Left renal pelvis (tissue), 4 donors: ENCODE measurements at regions not wholly inside any gene's neighbourhood (a gene's known extent, or its start where the extent isn't known, plus 50 kb on each side); places are given as distances from the start of the nearest gene placed in this dataset.

ENCODE experiments used
- DNase-seq, 4 donors: peaks; one replicate each; pipeline ENCODE4 v3.0.0-alpha.2; 2013; ENCODE audit warnings: low read depth in 4 of 4, low spot score in 3 of 4

DNA sequence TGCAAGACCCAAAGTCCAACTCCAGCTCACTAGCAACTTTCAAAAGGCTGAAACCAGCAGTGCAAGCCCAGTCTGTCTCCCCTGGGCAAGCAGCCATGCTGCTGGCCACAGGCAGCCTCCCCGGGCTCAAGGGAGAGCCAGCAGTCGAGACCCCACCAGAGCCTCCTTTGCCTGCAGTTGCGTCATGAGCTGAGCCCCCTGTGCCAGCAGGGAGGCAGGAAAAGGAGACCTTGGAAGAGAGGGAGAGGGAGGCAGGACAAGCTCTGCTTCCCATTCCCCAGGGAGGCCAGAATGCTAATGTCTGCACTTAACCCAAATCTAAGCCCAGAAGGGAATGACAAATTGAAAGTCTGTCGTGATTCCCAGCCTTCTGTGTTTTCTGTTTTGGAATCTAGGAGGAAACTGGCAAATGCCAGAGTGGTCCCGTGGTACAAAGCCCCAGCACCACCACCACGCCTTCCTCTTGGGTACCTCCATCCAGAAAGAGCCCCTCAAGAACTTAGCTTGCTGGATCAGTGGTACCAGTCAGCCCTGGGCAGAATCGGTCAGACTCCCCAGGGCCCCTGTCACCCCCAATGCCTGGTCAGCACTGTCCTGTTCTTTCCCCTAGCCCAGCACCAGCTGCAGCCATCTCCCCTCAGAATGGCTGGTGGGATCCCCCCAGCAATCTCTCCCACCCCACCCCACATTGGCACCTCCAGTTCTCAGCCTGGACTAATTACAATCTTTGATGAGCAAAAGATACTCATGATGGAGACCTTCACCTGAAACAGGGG lies 99.3 kb upstream of the TNRC6C start:
- no peak for DNase-seq

DNA sequence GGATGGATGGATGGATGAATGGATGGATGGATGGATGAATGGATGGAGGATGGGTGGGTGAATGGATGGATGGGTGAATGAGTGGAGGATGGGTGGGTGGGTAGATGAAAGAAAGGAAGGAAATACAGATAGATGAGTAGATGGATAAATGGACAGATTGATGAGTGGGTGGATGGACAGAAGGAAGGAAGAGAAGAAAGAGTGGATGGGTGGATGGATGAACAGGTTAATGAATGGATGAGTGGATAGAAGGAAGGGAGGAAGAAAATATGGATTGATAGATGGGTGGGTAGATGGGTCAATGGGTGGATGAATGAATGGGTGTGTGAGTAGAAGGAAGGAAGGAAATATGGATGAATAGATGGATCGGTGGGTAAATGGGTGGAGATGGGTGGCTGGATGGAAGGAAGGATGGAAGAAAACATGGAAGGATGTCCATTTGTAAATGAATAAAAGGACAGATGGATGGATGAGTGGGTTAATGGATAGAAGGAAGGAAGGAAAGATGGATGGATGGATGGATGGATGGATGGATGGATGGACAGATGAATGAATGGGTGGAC lies 97.3 kb upstream of the TNRC6C start:
- no peak for DNase-seq

DNA sequence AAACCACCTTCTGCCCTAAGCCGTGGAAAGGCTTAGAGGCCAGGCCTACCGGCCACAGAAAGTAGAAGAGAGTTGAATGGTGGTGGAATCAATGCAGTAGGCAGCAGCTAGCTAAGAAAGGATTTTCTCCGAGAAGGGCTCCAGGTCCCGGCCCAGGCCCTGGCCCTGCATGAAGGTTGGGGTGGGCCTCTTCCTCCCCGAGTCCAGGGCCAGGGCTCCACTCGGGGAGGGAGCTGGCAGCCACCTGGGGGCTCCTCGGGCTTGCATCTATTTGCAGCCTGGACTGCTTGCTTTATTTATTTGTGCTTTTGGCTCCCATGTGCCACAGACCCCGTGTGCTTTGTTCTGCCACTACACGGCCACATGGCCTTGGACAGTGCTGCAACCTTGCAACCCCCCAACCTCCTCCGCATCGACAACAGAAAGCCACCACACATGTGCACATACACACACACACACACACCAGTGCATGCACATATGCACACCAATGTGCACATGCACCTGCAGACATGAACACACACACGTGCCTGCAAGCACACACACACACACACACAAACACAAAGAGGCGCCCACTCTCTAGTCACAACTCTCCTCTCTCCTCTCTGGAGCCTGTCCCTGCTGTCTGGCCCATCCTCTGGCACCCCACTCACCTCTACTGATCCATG lies 96.4 kb upstream of the TNRC6C start:
- no peak for DNase-seq

DNA sequence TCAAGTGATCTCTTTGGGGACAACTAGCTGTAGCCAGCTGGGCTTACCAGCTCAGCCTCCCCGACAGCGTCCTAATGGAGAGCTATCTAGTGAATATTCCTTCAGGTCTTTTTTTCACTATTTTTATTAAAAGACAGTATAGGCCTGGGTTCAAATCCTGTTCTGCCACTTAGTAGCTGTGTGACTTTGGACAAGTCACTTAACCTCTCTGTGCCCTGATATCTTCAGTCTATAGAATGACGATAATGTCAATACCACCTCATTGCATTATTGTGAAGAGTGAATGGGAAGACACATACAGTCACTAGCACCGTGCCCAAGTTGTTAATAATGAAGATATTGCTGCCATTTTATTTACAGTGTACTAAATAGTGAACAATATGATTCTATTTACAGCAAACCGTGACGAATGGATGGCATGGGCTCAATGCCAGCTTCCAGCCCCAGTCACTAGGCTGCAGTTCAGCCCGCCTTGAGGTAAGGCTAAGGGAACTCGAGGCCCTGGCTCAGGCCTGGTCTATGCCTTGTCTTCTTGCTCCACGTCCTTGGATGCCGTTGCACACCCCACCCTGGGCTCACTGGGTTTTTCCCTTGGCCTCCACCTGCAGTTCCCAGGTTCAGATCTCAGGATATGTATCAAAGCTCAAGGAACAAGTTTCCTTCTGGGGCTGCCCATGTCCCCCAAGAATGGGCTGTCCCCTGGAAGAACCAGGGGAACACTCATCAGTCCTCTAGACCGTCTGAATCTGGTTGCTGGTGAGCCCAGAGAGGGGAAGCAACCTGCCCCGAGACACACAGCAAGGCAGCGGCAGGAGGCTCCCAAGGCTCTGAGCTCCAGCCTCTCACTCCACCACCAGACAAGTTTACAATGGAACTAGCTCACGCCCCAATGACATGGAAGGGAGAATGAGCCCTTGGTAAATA lies 95.4 kb upstream of the TNRC6C start:
- no peak for DNase-seq

- DNase-seq, result no peak
These were observed 94.7 kb upstream of the TNRC6C start for GRCh38 chr17:77863814-77864161.

DNA sequence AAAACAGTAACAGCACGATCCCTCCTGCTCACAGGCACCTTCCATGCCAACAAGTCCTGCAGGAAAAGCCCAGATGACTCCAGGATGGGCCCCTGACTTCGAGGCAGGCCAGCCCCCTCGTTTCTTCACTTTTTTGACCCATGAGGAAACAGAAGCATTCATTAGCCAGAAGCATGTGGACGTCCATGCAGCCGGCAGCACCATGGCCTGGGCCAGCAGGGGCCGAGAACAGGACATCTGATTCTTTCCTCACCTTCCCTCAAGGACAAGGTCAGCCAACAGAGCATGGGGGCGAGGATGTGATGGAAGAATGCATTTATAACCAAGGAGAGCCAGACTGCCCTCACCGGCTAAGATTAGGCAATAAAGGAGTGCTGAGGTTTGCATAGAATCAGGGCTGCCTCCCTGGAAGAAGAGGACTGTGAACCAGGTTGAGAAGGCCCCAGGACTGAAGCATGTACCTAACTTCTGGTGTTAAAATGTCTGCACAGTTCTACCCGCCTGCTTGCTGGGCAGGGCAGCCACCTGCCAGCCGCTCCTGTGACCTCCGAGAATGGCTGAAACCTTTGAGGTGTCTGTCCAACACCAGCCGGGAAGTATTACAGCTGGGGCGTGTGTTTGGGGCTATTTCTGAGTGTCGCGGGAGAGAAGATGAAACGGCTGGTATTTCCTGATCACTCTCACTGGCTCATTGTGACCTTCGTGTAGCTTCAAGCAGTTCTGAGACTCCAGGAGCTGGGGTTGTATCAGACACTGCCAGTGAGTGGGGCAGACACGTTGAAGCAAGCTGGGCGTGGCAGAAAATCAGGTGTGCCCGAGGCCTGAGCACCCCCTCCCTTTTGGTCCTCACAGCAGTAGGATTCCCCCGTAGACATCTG lies 94.0 kb upstream of the TNRC6C start:
- DNase-seq, result no peak

GRCh38 chr17:77865112-77865611 lies 93.3 kb upstream of the TNRC6C start:
- DNase-seq, result no peak

- no peak for DNase-seq
These were observed 92.8 kb upstream of the TNRC6C start for GRCh38 chr17:77865716-77866115.

DNA sequence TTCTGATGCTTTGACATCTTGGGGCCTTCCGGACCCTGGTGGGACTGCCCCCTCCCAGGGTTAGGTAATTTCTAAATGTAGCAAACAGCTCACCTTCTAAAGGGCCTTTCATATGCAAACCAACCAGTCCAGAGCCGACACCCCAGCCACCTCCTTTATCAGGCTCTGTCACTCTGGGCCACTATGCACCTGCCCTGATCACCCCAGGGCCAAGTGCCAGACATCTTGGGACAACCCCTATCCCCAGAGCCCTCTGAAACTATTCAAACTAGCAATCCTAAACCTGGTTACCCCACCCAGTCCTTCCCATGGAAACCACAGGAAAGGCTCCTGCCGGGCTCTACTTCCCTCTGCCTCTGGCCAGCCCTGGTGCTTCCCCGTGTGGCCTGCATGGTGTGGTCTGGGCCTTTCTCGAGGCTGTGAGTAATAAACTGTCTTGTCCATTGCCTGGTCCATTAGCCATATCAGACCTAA lies 91.2 kb upstream of the TNRC6C start:
- DNase-seq, result no peak

DNA sequence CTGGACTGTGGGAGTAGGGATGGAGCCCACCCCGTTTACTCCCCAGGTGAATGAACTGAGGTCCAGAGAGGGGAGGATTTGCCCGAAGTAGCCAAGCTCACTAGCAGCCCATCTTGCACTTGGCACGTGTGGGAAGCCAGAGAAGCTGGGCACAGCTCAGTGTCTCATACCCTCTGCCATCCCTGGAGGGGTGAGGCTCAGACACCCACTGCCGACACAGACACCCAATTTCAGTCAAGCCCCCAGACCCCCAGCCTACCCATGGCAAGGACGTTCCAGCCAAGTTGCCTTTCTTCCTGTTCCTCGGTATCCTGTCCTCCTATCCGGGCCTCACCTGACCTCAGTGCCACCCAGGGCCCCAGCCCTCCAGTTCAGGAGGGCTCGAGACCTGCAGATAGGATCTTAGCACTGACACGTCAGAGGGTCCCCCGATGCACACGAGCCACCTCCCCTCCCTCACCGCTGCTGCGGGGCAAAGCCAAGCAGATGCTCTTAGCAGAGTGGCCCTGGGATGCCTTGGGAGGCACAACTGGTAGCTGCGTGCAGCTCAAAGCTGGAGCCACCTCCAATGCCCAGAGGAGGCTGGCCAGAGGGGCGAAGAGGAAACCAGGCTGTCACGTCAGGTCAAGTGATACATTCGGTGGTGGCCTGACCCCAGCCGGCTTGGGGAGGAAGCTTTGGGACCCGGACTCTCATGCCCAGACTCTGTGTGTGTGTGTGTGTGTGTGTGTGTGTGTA lies 90.4 kb upstream of the TNRC6C start:
- DNase-seq, result no peak

GRCh38 chr17:77869041-77869599 lies 89.4 kb upstream of the TNRC6C start:
- no peak for DNase-seq

- DNase-seq, result no peak
These were observed 88.8 kb upstream of the TNRC6C start for GRCh38 chr17:77869665-77870132.

DNA sequence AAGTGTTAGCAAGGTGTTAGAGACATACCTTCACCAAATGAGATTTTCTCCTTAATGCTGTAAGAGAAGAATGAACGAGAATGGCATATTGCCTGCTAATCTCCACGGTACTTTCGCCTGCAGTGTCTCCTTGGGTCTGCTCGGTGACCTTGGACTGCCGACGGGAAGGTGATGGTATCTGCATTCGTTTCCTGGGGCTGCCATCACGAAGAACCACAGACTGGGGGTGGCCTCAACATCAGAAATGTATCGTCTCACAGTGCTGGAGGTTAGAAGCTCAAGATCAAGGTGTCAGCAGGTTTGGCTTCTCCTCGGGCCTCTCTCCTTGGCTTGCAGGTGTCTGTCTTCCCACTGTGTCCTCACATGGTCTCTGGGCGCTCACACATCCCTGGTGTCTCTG lies 86.3 kb upstream of the TNRC6C start:
- no peak for DNase-seq

- DNase-seq, result no peak
These were observed 85.6 kb upstream of the TNRC6C start for GRCh38 chr17:77872714-77873499.

DNA sequence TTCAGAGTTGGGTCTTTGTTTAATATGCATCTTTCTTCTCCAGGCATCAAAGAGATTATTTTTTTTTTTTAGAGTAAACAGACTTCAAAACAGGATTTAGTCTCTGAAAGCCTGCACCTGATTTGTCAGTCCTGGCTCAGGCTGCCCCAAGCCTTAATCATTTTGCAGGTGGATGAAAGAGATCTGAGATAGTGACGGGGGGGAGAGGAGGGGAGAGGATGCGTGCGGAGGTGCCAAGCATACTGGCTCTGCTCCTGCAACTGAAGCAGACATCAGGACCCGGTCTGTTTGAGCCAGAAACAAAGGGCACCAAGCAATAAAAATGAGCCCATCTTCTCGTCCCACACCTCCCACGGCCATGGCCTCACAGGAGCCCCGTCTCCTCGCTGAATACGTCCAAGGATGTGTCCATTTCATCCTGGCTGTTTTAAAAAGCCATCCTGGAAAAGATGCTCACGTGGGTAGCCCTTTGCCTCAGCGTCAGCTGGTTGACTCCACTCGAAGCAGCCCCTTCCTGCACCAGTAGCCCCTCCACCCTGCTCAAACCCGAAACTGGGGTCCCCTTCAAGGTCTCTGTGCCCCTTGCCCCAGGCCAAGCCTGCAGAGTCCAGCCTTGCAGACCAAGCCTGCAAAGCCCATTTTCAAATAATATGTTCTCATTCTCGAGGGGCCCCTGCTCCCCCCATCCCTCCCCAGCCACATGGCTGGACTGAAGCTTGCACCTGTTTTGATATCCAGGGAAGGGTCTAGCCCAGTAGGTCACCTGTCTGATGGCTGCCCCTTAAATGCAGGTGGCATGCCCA lies 84.8 kb upstream of the TNRC6C start:
- no peak for DNase-seq

DNA sequence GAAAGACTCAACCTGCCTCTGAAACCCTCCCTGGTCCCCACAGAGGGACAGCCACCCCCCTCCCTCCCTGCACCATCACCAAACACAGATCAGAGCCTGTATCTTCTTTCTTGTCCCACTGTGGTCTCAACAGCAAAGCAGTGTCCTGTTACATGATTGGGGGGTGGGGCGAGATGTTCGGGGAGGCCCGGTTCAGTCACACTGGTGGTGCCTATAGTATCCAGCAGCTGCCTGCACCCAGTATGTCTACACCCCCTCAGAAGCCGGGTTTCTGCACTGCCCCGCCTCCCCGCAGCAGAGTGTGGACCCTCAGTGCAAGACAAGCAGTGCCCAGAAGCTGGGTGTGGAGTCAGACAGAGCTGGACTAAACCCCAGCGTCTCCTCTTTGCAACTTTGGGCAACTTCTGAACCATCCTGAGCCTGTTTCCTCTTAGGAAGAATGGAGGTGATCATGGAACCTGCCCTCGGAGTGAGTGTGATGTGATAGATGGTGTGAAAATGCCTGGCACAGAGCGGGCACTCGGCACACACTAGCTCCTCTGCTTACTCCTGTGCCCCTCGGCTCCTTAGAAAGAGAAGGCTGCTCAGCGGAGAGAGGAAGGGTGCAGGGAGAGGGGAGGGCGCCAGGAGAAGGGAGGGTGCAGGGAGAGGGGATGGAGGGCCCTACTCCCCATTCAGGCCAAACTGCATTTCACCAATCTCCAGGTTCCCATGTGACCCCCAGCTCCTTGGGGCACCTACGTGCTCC lies 84.0 kb upstream of the TNRC6C start:
- no peak for DNase-seq
